Progenitor cell of endocrine pancreas (in vitro differentiated cells): ENCODE measurements at regions not wholly inside any gene's neighbourhood (a gene's known extent, or its start where the extent isn't known, plus 50 kb on each side); places are given as distances from the start of the nearest gene placed in this dataset.

ENCODE experiments used
- DNase-seq: peaks from one replicate; pipeline ENCODE4 v3.0.0; 2021; ENCODE audit warnings: low spot score; ENCODE audit not compliant: unreplicated experiment
- H3K27ac Mint-ChIP-seq: 2 replicates; pipeline ENCODE4 v1.8.0; 2021; ENCODE audit warnings: mild to moderate bottlenecking, moderate library complexity, mixed read lengths
- H3K27me3 Mint-ChIP-seq: 2 replicates; pipeline ENCODE4 v1.8.0; 2021; ENCODE audit warnings: mixed read lengths
- H3K36me3 Mint-ChIP-seq: 2 replicates; pipeline ENCODE4 v1.8.0; 2022; ENCODE audit warnings: mixed read lengths; ENCODE audit not compliant: insufficient read depth
- H3K4me1 Mint-ChIP-seq: 2 replicates; pipeline ENCODE4 v1.8.0; 2021; ENCODE audit warnings: low read depth, mixed read lengths
- H3K4me3 Mint-ChIP-seq: 2 replicates; pipeline ENCODE4 v1.8.0; 2021; ENCODE audit warnings: low read depth, mild to moderate bottlenecking, moderate library complexity, mixed read lengths
- H3K9me3 Mint-ChIP-seq: 2 replicates; pipeline ENCODE4 v1.8.0; 2021; ENCODE audit warnings: low read depth, mixed read lengths
- TF ChIP-seq, protein P1 (sequence below): fragments of 200-600 bp; sonication (generic); IDR thresholded peaks from one replicate; pipeline ENCODE4 v1.5.0; 2021; ENCODE audit warnings: antibody characterized with exemption, mild to moderate bottlenecking; ENCODE audit not compliant: unreplicated experiment

DNA sequence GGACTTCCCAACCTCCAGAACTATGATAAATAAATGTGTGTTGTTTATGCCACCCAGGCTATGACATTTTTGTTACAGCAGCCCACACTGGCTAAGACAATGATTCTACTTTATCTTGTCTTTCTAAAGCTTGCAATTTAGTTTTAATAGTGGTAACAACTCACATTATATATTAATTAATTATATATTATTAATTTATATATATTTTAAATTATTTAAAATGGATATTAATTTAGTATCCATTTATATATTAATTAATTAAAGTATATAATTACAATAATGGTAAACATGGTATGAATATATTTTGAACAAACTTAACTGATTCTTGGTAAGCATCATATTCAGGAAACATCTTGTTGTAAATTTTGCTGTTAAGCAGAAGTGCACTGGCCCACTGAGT, 863.9 kb downstream of the MCTP2 start:
- TF ChIP-seq, protein P1, sequence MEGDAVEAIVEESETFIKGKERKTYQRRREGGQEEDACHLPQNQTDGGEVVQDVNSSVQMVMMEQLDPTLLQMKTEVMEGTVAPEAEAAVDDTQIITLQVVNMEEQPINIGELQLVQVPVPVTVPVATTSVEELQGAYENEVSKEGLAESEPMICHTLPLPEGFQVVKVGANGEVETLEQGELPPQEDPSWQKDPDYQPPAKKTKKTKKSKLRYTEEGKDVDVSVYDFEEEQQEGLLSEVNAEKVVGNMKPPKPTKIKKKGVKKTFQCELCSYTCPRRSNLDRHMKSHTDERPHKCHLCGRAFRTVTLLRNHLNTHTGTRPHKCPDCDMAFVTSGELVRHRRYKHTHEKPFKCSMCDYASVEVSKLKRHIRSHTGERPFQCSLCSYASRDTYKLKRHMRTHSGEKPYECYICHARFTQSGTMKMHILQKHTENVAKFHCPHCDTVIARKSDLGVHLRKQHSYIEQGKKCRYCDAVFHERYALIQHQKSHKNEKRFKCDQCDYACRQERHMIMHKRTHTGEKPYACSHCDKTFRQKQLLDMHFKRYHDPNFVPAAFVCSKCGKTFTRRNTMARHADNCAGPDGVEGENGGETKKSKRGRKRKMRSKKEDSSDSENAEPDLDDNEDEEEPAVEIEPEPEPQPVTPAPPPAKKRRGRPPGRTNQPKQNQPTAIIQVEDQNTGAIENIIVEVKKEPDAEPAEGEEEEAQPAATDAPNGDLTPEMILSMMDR = no peak
- Mint-ChIP-seq H3K4me1 (no peaks in the 10 kb centered on the region), H3K36me3 (peaks cover 2% of the 10 kb centered on the region), H3K27me3 (no peaks in the 10 kb centered on the region), H3K27ac (no peak overlapping the region), H3K4me3 (no peak overlapping the region), H3K9me3 (peaks cover 7% of the 10 kb centered on the region)
- DNase-seq = no peak

- peaks cover 14% of the 10 kb centered on the region for H3K9me3 Mint-ChIP-seq
- H3K4me1 Mint-ChIP-seq = no peaks in the 10 kb centered on the region
- H3K36me3 Mint-ChIP-seq = peaks cover 3% of the 10 kb centered on the region
- no peak overlapping the region for H3K27ac Mint-ChIP-seq
- no peak for DNase-seq
- H3K27me3 Mint-ChIP-seq = no peaks in the 10 kb centered on the region
- TF ChIP-seq, protein P1 = no peak
- no peak overlapping the region for H3K4me3 Mint-ChIP-seq
Measured at GRCh38 chr15:95096651-95097050, 865.3 kb downstream of the MCTP2 start.

DNA sequence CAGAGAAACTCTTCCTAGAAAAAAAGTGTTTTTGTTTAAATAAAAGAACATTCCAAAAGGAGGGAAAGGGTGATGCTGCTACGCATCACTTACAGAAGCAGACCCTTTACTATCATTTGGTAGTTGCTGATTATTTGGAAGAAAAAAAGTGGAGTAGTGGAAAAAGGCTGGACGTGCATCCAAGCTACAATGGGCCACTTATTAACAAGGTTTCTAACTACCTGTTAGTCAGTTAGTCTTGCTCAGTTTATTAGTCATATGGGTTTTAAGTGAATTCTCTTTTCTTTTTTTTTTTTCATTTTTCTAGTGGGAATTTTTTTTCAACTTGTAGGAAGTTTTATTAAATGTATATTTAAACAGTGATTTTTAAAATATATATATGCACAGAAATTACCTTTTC, 866.0 kb downstream of the MCTP2 start:
- Mint-ChIP-seq H3K27ac (no peak overlapping the region), H3K36me3 (peaks cover 3% of the 10 kb centered on the region), H3K4me3 (no peak overlapping the region)

GRCh38 chr15:95105229-95105628, 873.9 kb downstream of the MCTP2 start:
- H3K27me3 Mint-ChIP-seq = no peaks in the 10 kb centered on the region
- H3K36me3 Mint-ChIP-seq = peaks cover 2% of the 10 kb centered on the region
- no peak overlapping the region for H3K27ac Mint-ChIP-seq
- DNase-seq = no peak
- TF ChIP-seq, protein P1 = no peak
- no peak overlapping the region for H3K4me3 Mint-ChIP-seq
- H3K9me3 Mint-ChIP-seq = peaks cover 14% of the 10 kb centered on the region
- no peaks in the 10 kb centered on the region for H3K4me1 Mint-ChIP-seq

More for the DNA sequence above, 866.0 kb downstream of the MCTP2 start:
- no peaks in the 10 kb centered on the region for H3K4me1 Mint-ChIP-seq
- no peak for DNase-seq
- peaks cover 20% of the 10 kb centered on the region for H3K9me3 Mint-ChIP-seq
- TF ChIP-seq, protein P1 = no peak
- H3K27me3 Mint-ChIP-seq = no peaks in the 10 kb centered on the region

- Mint-ChIP-seq H3K27ac (no peak overlapping the region), H3K4me3 (no peak overlapping the region)
- DNase-seq = no peak
Measured at GRCh38 chr15:95106801-95107200, 875.4 kb downstream of the MCTP2 start.

More at GRCh38 chr15:95106801-95107200, 875.4 kb downstream of the MCTP2 start:
- H3K27me3 Mint-ChIP-seq = no peaks in the 10 kb centered on the region
- H3K36me3 Mint-ChIP-seq = no peaks in the 10 kb centered on the region
- TF ChIP-seq, protein P1 = no peak
- no peaks in the 10 kb centered on the region for H3K4me1 Mint-ChIP-seq
- H3K9me3 Mint-ChIP-seq = peaks cover 14% of the 10 kb centered on the region
